HUES64 (cell line): ENCODE measurements at regions not wholly inside any gene's neighbourhood (a gene's known extent, or its start where the extent isn't known, plus 50 kb on each side); places are given as distances from the start of the nearest gene placed in this dataset.

ENCODE experiments used
- H3K27ac ChIP-seq: 2 replicates; pipeline ENCODE4 v1.7.0; 2013; ENCODE audit warnings: low read depth, low read length, inconsistent platforms
- H3K27me3 ChIP-seq: 2 replicates; pipeline ENCODE4 v1.6.1; 2013; ENCODE audit warnings: mild to moderate bottlenecking, low read length; ENCODE audit not compliant: insufficient read depth
- H3K36me3 ChIP-seq: 2 replicates; pipeline ENCODE4 v1.6.1; 2013; ENCODE audit warnings: mild to moderate bottlenecking, low read length; ENCODE audit not compliant: insufficient read depth
- H3K4me1 ChIP-seq: 2 replicates; pipeline ENCODE4 v1.6.1; 2013; ENCODE audit warnings: mild to moderate bottlenecking, low read length, moderate library complexity; ENCODE audit not compliant: insufficient read depth
- H3K4me3 ChIP-seq: 2 replicates; pipeline ENCODE4 v1.5.1; 2013; ENCODE audit warnings: mild to moderate bottlenecking, low read length, moderate library complexity
- H3K9ac ChIP-seq: 2 replicates; pipeline ENCODE4 v1.6.1; 2013; ENCODE audit warnings: mild to moderate bottlenecking, low read depth, low read length
- H3K9me3 ChIP-seq: 2 replicates; pipeline ENCODE4 v1.6.1; 2013; ENCODE audit warnings: low read depth, low read length; ENCODE audit not compliant: insufficient read depth
- WGBS: fragments of 150-250, 120-280 bp; methylation state at CpG from one replicate; pipeline ENCODE4 v1.1.7; 2013; ENCODE audit warnings: missing lambda C conversion rate; 5-methylcytosine and 5-hydroxymethylcytosine counted together

GRCh38 chr18:6649421-6650126 is 79.9 kb upstream of the ARHGAP28 start:
- no peak overlapping the region for H3K27ac ChIP-seq
- no peak overlapping the region for H3K9ac ChIP-seq
- no peaks in the 10 kb centered on the region for H3K36me3 ChIP-seq
- no peak overlapping the region for H3K4me3 ChIP-seq
- 89% methylated on average over 3 of the region's 3 CpGs for WGBS
- H3K9me3 ChIP-seq: no peaks in the 10 kb centered on the region
- peaks cover 13% of the 10 kb centered on the region; the same call in 1 of the 2 replicates for H3K4me1 ChIP-seq
- H3K27me3 ChIP-seq: no peaks in the 10 kb centered on the region

- WGBS: 82% methylated on average over 3 of the region's 3 CpGs
- no peak overlapping the region for H3K9ac ChIP-seq
- H3K36me3 ChIP-seq: no peaks in the 10 kb centered on the region
- peaks cover 9% of the 10 kb centered on the region; the same call in 1 of the 2 replicates for H3K4me1 ChIP-seq
- no peak overlapping the region for H3K4me3 ChIP-seq
- no peaks in the 10 kb centered on the region for H3K9me3 ChIP-seq
- H3K27me3 ChIP-seq: no peaks in the 10 kb centered on the region
- no peak overlapping the region for H3K27ac ChIP-seq
These were observed 79.4 kb upstream of the ARHGAP28 start for GRCh38 chr18:6650127-6650507.

DNA sequence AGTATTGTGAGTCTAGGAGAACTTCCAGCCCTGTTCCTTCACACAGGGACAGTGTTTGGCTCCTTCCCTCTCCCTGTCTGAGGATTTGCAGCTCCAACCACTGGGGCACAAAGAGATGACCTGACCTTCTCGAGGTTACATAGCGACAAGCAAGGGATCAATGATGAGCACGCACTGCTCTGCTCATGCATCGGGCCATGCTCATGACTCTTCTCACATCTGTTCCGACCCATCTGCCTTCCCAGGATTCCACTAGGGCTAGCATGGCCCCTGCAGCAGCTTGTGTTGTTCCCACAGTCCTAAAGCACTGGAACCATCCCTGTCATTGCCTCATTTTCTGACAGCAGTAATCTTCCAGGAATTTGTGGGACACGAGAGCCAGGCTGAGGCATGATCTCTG is 78.8 kb upstream of the ARHGAP28 start:
- no peak overlapping the region for H3K4me3 ChIP-seq
- WGBS: 79% methylated on average over 6 of the region's 6 CpGs
- no peak overlapping the region for H3K27ac ChIP-seq
- H3K27me3 ChIP-seq: no peaks in the 10 kb centered on the region
- H3K9ac ChIP-seq: no peak overlapping the region
- H3K9me3 ChIP-seq: no peaks in the 10 kb centered on the region
- H3K4me1 ChIP-seq: peaks cover 4% of the 10 kb centered on the region
- H3K36me3 ChIP-seq: no peaks in the 10 kb centered on the region

GRCh38 chr18:6652098-6652497 is 77.4 kb upstream of the ARHGAP28 start:
- H3K4me3 ChIP-seq: no peak overlapping the region
- H3K36me3 ChIP-seq: no peaks in the 10 kb centered on the region
- no peaks in the 10 kb centered on the region for H3K9me3 ChIP-seq
- peaks cover 5% of the 10 kb centered on the region; the same call in 1 of the 2 replicates for H3K4me1 ChIP-seq
- H3K27me3 ChIP-seq: no peaks in the 10 kb centered on the region
- H3K9ac ChIP-seq: no peak overlapping the region
- H3K27ac ChIP-seq: no peak overlapping the region

DNA sequence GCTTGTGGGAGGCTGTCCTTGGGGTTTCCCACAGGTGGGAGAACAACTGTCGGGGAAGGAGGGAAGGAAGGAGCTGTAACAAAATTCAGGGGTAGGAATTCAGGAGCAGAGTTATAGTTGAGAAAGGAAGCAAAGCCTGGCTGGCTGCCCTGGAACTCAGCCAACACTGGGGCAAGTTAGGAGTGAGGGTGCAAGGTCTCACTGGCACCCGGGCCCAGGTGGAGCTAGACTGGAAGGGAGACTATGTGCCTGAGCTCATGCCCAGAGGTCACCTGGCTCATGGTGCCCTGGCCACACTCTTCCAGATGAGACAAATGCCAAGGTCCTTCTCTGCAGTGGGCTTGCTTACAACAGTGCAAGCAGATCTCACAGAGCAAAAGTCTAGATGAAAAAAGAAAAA is 75.6 kb upstream of the ARHGAP28 start:
- Histone ChIP-seq H3K9me3 (no peaks in the 10 kb centered on the region), H3K4me1 (peaks cover 11% of the 10 kb centered on the region), H3K27ac (no peak overlapping the region), H3K27me3 (no peaks in the 10 kb centered on the region), H3K9ac (no peak overlapping the region), H3K36me3 (no peaks in the 10 kb centered on the region), H3K4me3 (no peak overlapping the region)
- WGBS: 92% methylated on average over 2 of the region's 2 CpGs

DNA sequence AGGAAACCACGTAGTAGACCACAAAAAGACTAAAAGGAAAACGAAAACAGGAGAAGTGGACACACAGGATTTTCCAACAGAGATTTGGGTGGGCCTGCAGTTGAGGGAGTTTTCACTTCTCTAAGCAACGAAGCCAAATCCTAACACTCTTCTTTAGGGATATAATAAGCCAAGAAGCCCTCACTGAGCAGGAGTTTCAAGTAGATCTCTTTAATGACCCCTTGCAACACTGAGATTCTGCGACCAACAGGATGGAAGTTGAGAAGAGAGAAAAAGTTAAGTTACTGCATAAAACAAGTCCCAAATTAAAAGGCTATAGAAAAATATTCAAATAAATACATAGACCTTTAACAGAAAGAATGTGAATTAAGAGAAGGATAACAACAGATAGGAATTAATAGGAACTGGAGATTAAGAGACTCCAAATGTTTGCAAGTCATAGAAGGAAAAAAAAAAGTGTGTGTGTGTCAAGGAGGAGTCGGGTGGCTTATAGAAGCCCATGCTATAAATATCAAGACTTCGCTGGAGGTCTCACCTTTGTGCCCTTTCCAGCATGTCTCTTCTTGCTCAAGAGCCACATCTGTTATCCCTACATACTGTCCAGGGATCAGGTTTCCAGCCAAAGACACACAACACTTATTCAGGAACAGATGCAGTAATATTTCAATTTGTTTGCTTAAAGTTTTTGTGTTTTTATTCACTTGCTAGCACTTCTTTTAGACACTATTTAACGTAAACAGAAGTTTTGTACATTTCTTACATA is 69.4 kb upstream of the ARHGAP28 start:
- WGBS: 97% methylated on average over 7 of the region's 7 CpGs
- H3K9ac ChIP-seq: no peak overlapping the region
- H3K4me3 ChIP-seq: no peak overlapping the region
- H3K9me3 ChIP-seq: no peaks in the 10 kb centered on the region
- no peaks in the 10 kb centered on the region for H3K36me3 ChIP-seq
- no peaks in the 10 kb centered on the region for H3K27me3 ChIP-seq
- peaks cover 29% of the 10 kb centered on the region for H3K4me1 ChIP-seq
- no peak overlapping the region for H3K27ac ChIP-seq

DNA sequence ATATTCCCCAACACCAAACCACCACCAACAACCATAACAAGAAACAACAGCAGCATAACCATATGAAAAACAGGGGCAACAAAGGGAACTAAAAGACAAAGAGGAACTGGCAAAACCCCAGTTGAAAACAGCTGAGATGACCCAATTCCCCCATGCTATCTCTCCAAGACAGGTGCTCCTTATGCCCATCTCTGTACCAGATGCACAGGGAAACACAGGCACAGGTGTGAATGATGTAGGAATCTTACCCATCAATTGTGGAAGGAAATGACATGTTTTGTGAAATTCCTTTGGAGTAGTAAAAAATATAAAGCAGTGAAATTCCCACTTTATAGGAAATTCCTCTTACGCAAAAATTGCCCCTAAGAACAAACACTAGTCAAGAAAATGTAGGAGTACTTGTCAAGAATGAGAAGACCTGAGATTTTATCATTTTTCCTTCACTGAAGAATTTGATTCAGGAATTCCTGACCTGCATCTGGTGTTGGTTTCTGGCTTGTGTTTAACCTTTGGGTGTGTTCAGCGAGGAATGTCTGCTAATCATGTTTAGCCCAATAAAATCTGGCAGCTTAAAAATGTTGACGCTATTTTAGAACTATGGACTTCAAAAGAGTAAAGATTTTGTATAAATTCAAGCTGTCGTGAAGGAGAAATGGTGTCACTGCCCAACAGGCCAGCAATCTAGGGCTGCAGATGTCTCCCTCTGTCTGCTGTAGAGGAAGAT is 67.7 kb upstream of the ARHGAP28 start:
- 92% methylated on average over 3 of the region's 4 CpGs for WGBS
- H3K9me3 ChIP-seq: no peaks in the 10 kb centered on the region

GRCh38 chr18:6666012-6666685 is 63.4 kb upstream of the ARHGAP28 start:
- no peak overlapping the region for H3K27ac ChIP-seq
- no peaks in the 10 kb centered on the region for H3K36me3 ChIP-seq
- H3K4me1 ChIP-seq: peaks cover 5% of the 10 kb centered on the region
- H3K4me3 ChIP-seq: no peak overlapping the region
- H3K27me3 ChIP-seq: no peaks in the 10 kb centered on the region
- H3K9me3 ChIP-seq: no peaks in the 10 kb centered on the region
- H3K9ac ChIP-seq: no peak overlapping the region
- 85% methylated on average over 3 of the region's 3 CpGs for WGBS

More for the DNA sequence above, 67.7 kb upstream of the ARHGAP28 start:
- H3K27me3 ChIP-seq: no peaks in the 10 kb centered on the region
- no peak overlapping the region for H3K4me3 ChIP-seq
- no peak overlapping the region for H3K27ac ChIP-seq
- no peaks in the 10 kb centered on the region for H3K36me3 ChIP-seq
- H3K9ac ChIP-seq: no peak overlapping the region
- peaks cover 24% of the 10 kb centered on the region for H3K4me1 ChIP-seq

DNA sequence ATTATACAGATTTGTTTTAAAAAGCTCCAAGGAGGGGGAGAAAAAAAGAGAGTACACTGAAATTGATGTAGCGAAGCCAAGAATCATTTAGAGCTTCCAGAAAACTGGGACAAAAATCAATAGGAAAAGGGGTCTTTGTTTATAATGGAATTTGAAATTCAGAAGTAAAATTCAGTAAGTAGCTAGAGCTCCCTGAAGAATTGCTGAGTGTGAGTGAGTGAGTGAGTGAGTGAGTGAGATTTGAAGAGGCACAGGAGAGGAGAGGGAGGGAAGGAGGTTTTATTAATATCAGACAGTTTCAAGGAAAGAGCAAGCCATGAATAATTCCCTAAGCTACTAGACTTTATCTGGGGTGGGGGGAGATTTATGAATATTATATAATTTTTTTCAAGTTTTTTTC is 60.7 kb upstream of the ARHGAP28 start:
- no peak overlapping the region for H3K27ac ChIP-seq
- H3K4me1 ChIP-seq: no peaks in the 10 kb centered on the region
- WGBS: 97% methylated on average over 1 of the region's 1 CpG

GRCh38 chr18:6672821-6673308 is 56.7 kb upstream of the ARHGAP28 start:
- H3K27me3 ChIP-seq: no peaks in the 10 kb centered on the region
- H3K27ac ChIP-seq: no peak overlapping the region
- H3K9ac ChIP-seq: no peak overlapping the region
- H3K4me3 ChIP-seq: no peak overlapping the region
- 90% methylated on average over 2 of the region's 2 CpGs for WGBS
- no peaks in the 10 kb centered on the region for H3K9me3 ChIP-seq
- no peaks in the 10 kb centered on the region for H3K4me1 ChIP-seq
- H3K36me3 ChIP-seq: no peaks in the 10 kb centered on the region

More for the DNA sequence above, 60.7 kb upstream of the ARHGAP28 start:
- no peaks in the 10 kb centered on the region for H3K27me3 ChIP-seq
- no peak overlapping the region for H3K9ac ChIP-seq
- H3K9me3 ChIP-seq: no peaks in the 10 kb centered on the region
- H3K4me3 ChIP-seq: no peak overlapping the region
- no peaks in the 10 kb centered on the region for H3K36me3 ChIP-seq
